ENCODE measurements at regions not wholly inside any gene's neighbourhood (a gene's known extent, or its start where the extent isn't known, plus 50 kb on each side); places are given as distances from the start of the nearest gene placed in this dataset.
"Not testable (repeated sequence)": the region's sequence is repeated elsewhere in the genome, so short reads cannot be mapped to it uniquely, and the experiment has no call there.

- DNase-seq, result no peak
These were observed 222.6 kb upstream of the SMIM31 start for GRCh38 chr4:164531336-164531735.

GRCh38 chr4:164536814-164537213 is 217.1 kb upstream of the SMIM31 start:
- DNase-seq, result no peak

GRCh38 chr4:164538097-164538496 is 215.8 kb upstream of the SMIM31 start:
- DNase-seq, result no peak

GRCh38 chr4:164540987-164541386 is 212.9 kb upstream of the SMIM31 start:
- no peak for DNase-seq

- DNase-seq, result no peak
These were observed 211.5 kb upstream of the SMIM31 start for GRCh38 chr4:164542431-164542830.

GRCh38 chr4:164550989-164551712 is 202.8 kb upstream of the SMIM31 start:
- DNase-seq, result no peak

GRCh38 chr4:164551713-164552040 is 202.3 kb upstream of the SMIM31 start:
- DNase-seq, result no peak

GRCh38 chr4:164571593-164572390 is 182.1 kb upstream of the SMIM31 start:
- no peak for DNase-seq

GRCh38 chr4:164572877-164573279 is 181.1 kb upstream of the SMIM31 start:
- DNase-seq, result no peak

GRCh38 chr4:164575861-164576260 is 178.1 kb upstream of the SMIM31 start:
- no peak for DNase-seq

GRCh38 chr4:164579270-164579942 is 174.5 kb upstream of the SMIM31 start:
- DNase-seq, result no peak

GRCh38 chr4:164591666-164592065 is 162.3 kb upstream of the SMIM31 start:
- DNase-seq, result no peak

- DNase-seq, result no peak
These were observed 158.2 kb upstream of the SMIM31 start for GRCh38 chr4:164595751-164596150.

- DNase-seq, result no peak
These were observed 157.5 kb upstream of the SMIM31 start for GRCh38 chr4:164596318-164596878.

- DNase-seq, result no peak
These were observed 157.0 kb upstream of the SMIM31 start for GRCh38 chr4:164596927-164597326.

- no peak for DNase-seq
These were observed 152.3 kb upstream of the SMIM31 start for GRCh38 chr4:164601653-164602052.

GRCh38 chr4:164605791-164606190 is 148.1 kb upstream of the SMIM31 start:
- DNase-seq, result not testable (repeated sequence)

- no peak for DNase-seq
These were observed 147.5 kb upstream of the SMIM31 start for GRCh38 chr4:164606478-164606877.

- DNase-seq, result no peak
These were observed 140.7 kb upstream of the SMIM31 start for GRCh38 chr4:164613256-164613655.

GRCh38 chr4:164613792-164614191 is 140.1 kb upstream of the SMIM31 start:
- no peak for DNase-seq

GRCh38 chr4:164614329-164614728 is 139.6 kb upstream of the SMIM31 start:
- DNase-seq, result no peak

- DNase-seq, result no peak
These were observed 138.9 kb upstream of the SMIM31 start for GRCh38 chr4:164614999-164615398.

GRCh38 chr4:164615964-164616363 is 138.0 kb upstream of the SMIM31 start:
- no peak for DNase-seq

GRCh38 chr4:164616961-164617360 is 137.0 kb upstream of the SMIM31 start:
- DNase-seq, result no peak

All from NCI-H1694 (cell line).